ENCODE measurements at regions not wholly inside any gene's neighbourhood (a gene's known extent, or its start where the extent isn't known, plus 50 kb on each side); places are given as distances from the start of the nearest gene placed in this dataset.

DNA sequence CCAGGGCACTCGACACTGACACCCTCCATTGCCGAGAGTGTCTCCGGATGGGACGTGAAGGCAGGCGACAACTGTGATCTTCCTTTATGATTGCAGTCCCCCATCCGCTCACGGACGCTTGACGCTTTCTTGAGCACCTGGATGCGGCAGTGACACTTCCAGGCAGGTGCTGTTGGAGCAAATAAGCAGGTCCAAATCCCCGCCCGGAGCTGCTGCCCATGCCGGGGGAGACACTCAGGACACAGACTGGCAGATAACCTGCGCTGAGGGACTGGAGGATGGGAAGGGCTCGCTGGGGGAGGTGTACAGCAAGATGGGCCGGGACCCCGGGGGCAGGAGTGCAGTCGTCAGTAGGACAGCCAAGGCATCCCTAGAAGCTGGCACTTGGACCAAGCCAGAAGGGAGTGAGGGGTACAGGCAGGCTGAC, 1403.5 kb downstream of the BRD1 start:
- H3K27ac ChIP-seq (ENCODE audit: insufficient read depth, low read length), result no peak overlapping the region
- POLR2A ChIA-PET (ENCODE audit: unreplicated experiment), result no interaction called here

More for the DNA sequence above, 1403.5 kb downstream of the BRD1 start:
- H3K56ac ChIP-seq (ENCODE audit: extremely low read depth, insufficient read depth, low read length), result no peak overlapping the region
- H3K79me1 ChIP-seq (ENCODE audit: low read depth in 1 of 2, low read length in 2 of 2), result no peaks in the 10 kb centered on the region
- no peak overlapping the region for H4K5ac ChIP-seq (ENCODE audit: low read depth, low read length)
- no peak for ATAC-seq (ENCODE audit: low read depth)
- TF ChIP-seq RFX5 (IDR thresholded peaks at IDR 0.05; ENCODE audit: low read depth, low read length) (no peak), SMC3 (IDR thresholded peaks at IDR 0.05; ENCODE audit: low read depth, low read length) (no peak), NFE2L2 (IDR thresholded peaks at IDR 0.05; ENCODE audit: low read depth, low read length) (no peak), MAZ (IDR thresholded peaks at IDR 0.05; ENCODE audit: borderline replicate concordance, low read depth, low read length) (no peak), FOS (IDR thresholded peaks at IDR 0.05; ENCODE audit: low read depth, low read length) (no peak), MAFK (IDR thresholded peaks at IDR 0.05; ENCODE audit: low read depth, low read length) (no peak), POLR2A (IDR thresholded peaks at IDR 0.05; ENCODE audit: low read depth, low read length) (no peak), BHLHE40 (IDR thresholded peaks at IDR 0.05; ENCODE audit: low read depth, low read length) (no peak), MXI1 (IDR thresholded peaks at IDR 0.05; ENCODE audit: borderline replicate concordance, low read depth, low read length) (no peak), RAD21 (IDR thresholded peaks at IDR 0.05; ENCODE audit: low read length) (no peak), CEBPB (IDR thresholded peaks at IDR 0.05; ENCODE audit: low read depth, low read length) (no peak), RCOR1 (IDR thresholded peaks at IDR 0.05; ENCODE audit: insufficient replicate concordance, low read length) (no peak), CHD1 (IDR thresholded peaks at IDR 0.05; ENCODE audit: low read depth, low read length) (no peak)
- TF ChIP-seq, protein P1, sequence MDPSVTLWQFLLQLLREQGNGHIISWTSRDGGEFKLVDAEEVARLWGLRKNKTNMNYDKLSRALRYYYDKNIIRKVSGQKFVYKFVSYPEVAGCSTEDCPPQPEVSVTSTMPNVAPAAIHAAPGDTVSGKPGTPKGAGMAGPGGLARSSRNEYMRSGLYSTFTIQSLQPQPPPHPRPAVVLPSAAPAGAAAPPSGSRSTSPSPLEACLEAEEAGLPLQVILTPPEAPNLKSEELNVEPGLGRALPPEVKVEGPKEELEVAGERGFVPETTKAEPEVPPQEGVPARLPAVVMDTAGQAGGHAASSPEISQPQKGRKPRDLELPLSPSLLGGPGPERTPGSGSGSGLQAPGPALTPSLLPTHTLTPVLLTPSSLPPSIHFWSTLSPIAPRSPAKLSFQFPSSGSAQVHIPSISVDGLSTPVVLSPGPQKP (IDR thresholded peaks at IDR 0.05; ENCODE audit: borderline replicate concordance, low read depth, low read length), result no peak
- TF ChIP-seq, protein P2, sequence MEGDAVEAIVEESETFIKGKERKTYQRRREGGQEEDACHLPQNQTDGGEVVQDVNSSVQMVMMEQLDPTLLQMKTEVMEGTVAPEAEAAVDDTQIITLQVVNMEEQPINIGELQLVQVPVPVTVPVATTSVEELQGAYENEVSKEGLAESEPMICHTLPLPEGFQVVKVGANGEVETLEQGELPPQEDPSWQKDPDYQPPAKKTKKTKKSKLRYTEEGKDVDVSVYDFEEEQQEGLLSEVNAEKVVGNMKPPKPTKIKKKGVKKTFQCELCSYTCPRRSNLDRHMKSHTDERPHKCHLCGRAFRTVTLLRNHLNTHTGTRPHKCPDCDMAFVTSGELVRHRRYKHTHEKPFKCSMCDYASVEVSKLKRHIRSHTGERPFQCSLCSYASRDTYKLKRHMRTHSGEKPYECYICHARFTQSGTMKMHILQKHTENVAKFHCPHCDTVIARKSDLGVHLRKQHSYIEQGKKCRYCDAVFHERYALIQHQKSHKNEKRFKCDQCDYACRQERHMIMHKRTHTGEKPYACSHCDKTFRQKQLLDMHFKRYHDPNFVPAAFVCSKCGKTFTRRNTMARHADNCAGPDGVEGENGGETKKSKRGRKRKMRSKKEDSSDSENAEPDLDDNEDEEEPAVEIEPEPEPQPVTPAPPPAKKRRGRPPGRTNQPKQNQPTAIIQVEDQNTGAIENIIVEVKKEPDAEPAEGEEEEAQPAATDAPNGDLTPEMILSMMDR (conservative IDR thresholded peaks at IDR 0.05; ENCODE audit: low read depth, low read length), result no peak
- TF ChIP-seq, protein P3, sequence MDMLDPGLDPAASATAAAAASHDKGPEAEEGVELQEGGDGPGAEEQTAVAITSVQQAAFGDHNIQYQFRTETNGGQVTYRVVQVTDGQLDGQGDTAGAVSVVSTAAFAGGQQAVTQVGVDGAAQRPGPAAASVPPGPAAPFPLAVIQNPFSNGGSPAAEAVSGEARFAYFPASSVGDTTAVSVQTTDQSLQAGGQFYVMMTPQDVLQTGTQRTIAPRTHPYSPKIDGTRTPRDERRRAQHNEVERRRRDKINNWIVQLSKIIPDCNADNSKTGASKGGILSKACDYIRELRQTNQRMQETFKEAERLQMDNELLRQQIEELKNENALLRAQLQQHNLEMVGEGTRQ (IDR thresholded peaks at IDR 0.05; ENCODE audit: low read depth, low read length), result no peak
- no peak overlapping the region for H3K4me3 ChIP-seq (ENCODE audit: insufficient read depth, low read depth, low read length)
- CTCF ChIA-PET, result no interaction called here
- peaks cover 62% of the 10 kb centered on the region for H3K9me3 ChIP-seq (ENCODE audit: control insufficient read depth, insufficient read depth, low read length)
- intact Hi-C loops (cut with micrococcal nuclease) (no loop called here), in situ Hi-C loops (cut with MboI; ENCODE audit: low sequenced_read_pairs) (no loop called here), dilution Hi-C loops (cut with HindIII; ENCODE audit: low sequenced_read_pairs, unreplicated experiment) (no loop called here)
- no peaks in the 10 kb centered on the region for H3K9me1 ChIP-seq (ENCODE audit: insufficient read depth, low read length)
- no peak overlapping the region for H4K8ac ChIP-seq (ENCODE audit: low read depth in 2 of 2, low read length in 2 of 2)
- H3K27me3 ChIP-seq (ENCODE audit: control insufficient read depth, insufficient read depth, low read length), result no peaks in the 10 kb centered on the region
- no peak for DNase-seq
- no peak overlapping the region for H3K18ac ChIP-seq (ENCODE audit: low read depth, low read length)
- H2BK120ac ChIP-seq (ENCODE audit: low read depth, low read length), result no peak overlapping the region
- H2AK5ac ChIP-seq (ENCODE audit: low read depth, low read length), result no peak overlapping the region
- H3K4me2 ChIP-seq (ENCODE audit: low read depth, low read length), result no peak overlapping the region
- 70% methylated on average over 17 of the region's 18 CpGs; no CpG with 5 or more reads in 1 of the 2 experiments for WGBS, 2 experiments (ENCODE audit: extremely low coverage in 2 of 2, insufficient read length in 1 of 2)
- no TSS peak for BruUV-seq (replicated peaks)
- H4K20me1 ChIP-seq (ENCODE audit: insufficient read depth, low read length), result no peaks in the 10 kb centered on the region
- no peak overlapping the region for H3K4ac ChIP-seq (ENCODE audit: low read depth, low read length)
- H3K23ac ChIP-seq (ENCODE audit: low read depth, low read length), result no peak overlapping the region
- H3K14ac ChIP-seq (replicated peaks; ENCODE audit: low read depth, low read length), result no peak overlapping the region
- no peak overlapping the region for H4K91ac ChIP-seq (ENCODE audit: insufficient read depth, low read depth, low read length)
- no peak overlapping the region for H2BK20ac ChIP-seq (ENCODE audit: low read depth, low read length)
- H3K9ac ChIP-seq (ENCODE audit: low read depth, low read length), result no peak overlapping the region
- no peak overlapping the region for H2AFZ ChIP-seq (replicated peaks; ENCODE audit: low read length, poor library complexity)
- H3K36me3 ChIP-seq (ENCODE audit: control insufficient read depth, insufficient read depth, low read length), result no peaks in the 10 kb centered on the region
- H2BK5ac ChIP-seq (ENCODE audit: low read depth, low read length, poor library complexity, severe bottlenecking), result no peak overlapping the region
- no peaks in the 10 kb centered on the region for H3K4me1 ChIP-seq (ENCODE audit: control insufficient read depth, insufficient read depth, low read length)
- H2BK15ac ChIP-seq (ENCODE audit: low read depth, low read length), result no peak overlapping the region
- no peak overlapping the region for H2AK9ac ChIP-seq (replicated peaks; ENCODE audit: low read depth, low read length, poor library complexity)

Data from IMR-90 (cell line).